GM23338 (cell line): ENCODE measurements at regions not wholly inside any gene's neighbourhood (a gene's known extent, or its start where the extent isn't known, plus 50 kb on each side); places are given as distances from the start of the nearest gene placed in this dataset.

Experiments used
- CREB1 ChIP-seq: fragments of 250-450 bp; sonication (Bioruptor Pico); IDR thresholded peaks from 2 replicates; pipeline ENCODE4 v1.5.0; 2020; ENCODE audit warnings: low read depth, mild to moderate bottlenecking, moderate library complexity
- CTCF ChIP-seq, 2 experiments: fragments of 200-600 bp in 1 of 2; sonication (generic) in 1 of 2; conservative IDR thresholded peaks; 2 replicates each; pipeline versions ENCODE4 v1.5.1 to v1.6.1; 2016 to 2017; ENCODE audit warnings: antibody characterized with exemption in 2 of 2, low read depth in 2 of 2, mild to moderate bottlenecking in 2 of 2, moderate library complexity in 1 of 2
- ETS1 ChIP-seq: IDR thresholded peaks from 2 replicates; pipeline ENCODE4 v1.6.1; 2016; ENCODE audit warnings: antibody characterized with exemption
- EZH2 ChIP-seq: fragments of 200-600 bp; sonication (generic); IDR thresholded peaks from one replicate; pipeline ENCODE4 v1.8.0; 2017; ENCODE audit warnings: antibody characterized with exemption, mild to moderate bottlenecking, low read depth; ENCODE audit not compliant: unreplicated experiment
- EZH2phosphoT487 ChIP-seq: fragments of 200-600 bp; sonication (generic); IDR thresholded peaks from one replicate; pipeline ENCODE4 v1.8.1; 2018; ENCODE audit warnings: antibody characterized with exemption; ENCODE audit not compliant: unreplicated experiment
- JUNB ChIP-seq: IDR thresholded peaks from one replicate; pipeline ENCODE4 v1.6.1; 2016; ENCODE audit warnings: antibody characterized with exemption; ENCODE audit not compliant: unreplicated experiment
- NANOG ChIP-seq: IDR thresholded peaks from 2 replicates; pipeline ENCODE4 v1.6.1; 2016; ENCODE audit warnings: antibody characterized with exemption, borderline replicate concordance
- POLR2AphosphoS5 ChIP-seq: IDR thresholded peaks from 2 replicates; pipeline ENCODE4 v1.6.1; 2016; ENCODE audit warnings: antibody characterized with exemption, low read depth
- REST ChIP-seq: IDR thresholded peaks from one replicate; pipeline ENCODE4 v1.6.1; 2018; ENCODE audit warnings: antibody characterized with exemption; ENCODE audit not compliant: unreplicated experiment

- TF ChIP-seq POLR2AphosphoS5 (no peak), CTCF (conservative IDR thresholded peaks at IDR 0.05; ENCODE audit: low read depth in 2 of 2) (no peak), CREB1 (CRISPR knock-in tag) (no peak), EZH2phosphoT487 (no peak), NANOG (no peak), REST (no peak), EZH2 (no peak), JUNB (no peak), ETS1 (no peak)
Observed at GRCh38 chr2:60380411-60380810, 173.0 kb downstream of the BCL11A start.
